ENCODE measurements at regions not wholly inside any gene's neighbourhood (a gene's known extent, or its start where the extent isn't known, plus 50 kb on each side); places are given as distances from the start of the nearest gene placed in this dataset.

- H3K27ac Mint-ChIP-seq (ENCODE audit: unreplicated experiment), result no peak overlapping the region
- H3K9me3 Mint-ChIP-seq (ENCODE audit: unreplicated experiment), result no peaks in the 10 kb centered on the region
- no peak overlapping the region for H3K4me3 Mint-ChIP-seq (ENCODE audit: unreplicated experiment)
- intact Hi-C loops (cut with micrococcal nuclease; ENCODE audit: unreplicated experiment), result no loop called here
- no peaks in the 10 kb centered on the region for H3K4me1 Mint-ChIP-seq (ENCODE audit: low read depth, unreplicated experiment)
- H3K4me3 ChIP-seq (ENCODE audit: low read depth, low read length), result no peak overlapping the region
- H3K9me3 ChIP-seq, result no peaks in the 10 kb centered on the region
- ChIA-PET POLR2A (no interaction called here), CTCF (no interaction called here)
- no peaks in the 10 kb centered on the region for H3K36me3 ChIP-seq (ENCODE audit: control insufficient read depth, insufficient read depth, low read length)
- no peak for TF ChIP-seq CTCF (IDR thresholded peaks at IDR 0.05; ENCODE audit: insufficient read depth in 1 of 2, low read depth in 1 of 2, low read length in 1 of 2, severe bottlenecking in 1 of 2, unreplicated experiment in 1 of 2)
- H3K36me3 Mint-ChIP-seq (ENCODE audit: insufficient read depth, unreplicated experiment), result no peaks in the 10 kb centered on the region
- no peak for DNase-seq
- H3K27me3 ChIP-seq (replicated peaks; ENCODE audit: control insufficient read depth, insufficient read depth, low read length), result no peaks in the 10 kb centered on the region
- no peaks in the 10 kb centered on the region for H3K4me1 ChIP-seq
- BruUV-seq (replicated peaks), result no TSS peak
- no peaks in the 10 kb centered on the region for H3K27me3 Mint-ChIP-seq (ENCODE audit: insufficient read depth, unreplicated experiment)
Measured at GRCh38 chrX:122248681-122249080, 935.4 kb upstream of the GRIA3 start.

GRCh38 chrX:122252454-122252853, 931.6 kb upstream of the GRIA3 start:
- Mint-ChIP-seq H3K27me3 (ENCODE audit: insufficient read depth, unreplicated experiment) (no peaks in the 10 kb centered on the region), H3K4me1 (ENCODE audit: low read depth, unreplicated experiment) (no peaks in the 10 kb centered on the region), H3K4me3 (ENCODE audit: unreplicated experiment) (no peak overlapping the region), H3K9me3 (ENCODE audit: unreplicated experiment) (no peaks in the 10 kb centered on the region), H3K27ac (ENCODE audit: unreplicated experiment) (no peak overlapping the region), H3K36me3 (ENCODE audit: insufficient read depth, unreplicated experiment) (no peaks in the 10 kb centered on the region)
- POLR2A ChIA-PET, result no interaction called here
- DNase-seq, result no peak
- H3K4me3 ChIP-seq (ENCODE audit: low read depth, low read length), result no peak overlapping the region
- H3K36me3 ChIP-seq (ENCODE audit: control insufficient read depth, insufficient read depth, low read length), result no peaks in the 10 kb centered on the region
- BruUV-seq (replicated peaks), result no TSS peak
- no peak for TF ChIP-seq CTCF (IDR thresholded peaks at IDR 0.05; ENCODE audit: insufficient read depth in 1 of 2, low read depth in 1 of 2, low read length in 1 of 2, severe bottlenecking in 1 of 2, unreplicated experiment in 1 of 2)
- no peaks in the 10 kb centered on the region for H3K27me3 ChIP-seq (replicated peaks; ENCODE audit: control insufficient read depth, insufficient read depth, low read length)
- CTCF ChIA-PET, result no interaction called here
- intact Hi-C loops (cut with micrococcal nuclease; ENCODE audit: unreplicated experiment), result no loop called here
- H3K9me3 ChIP-seq, result no peaks in the 10 kb centered on the region
- no peaks in the 10 kb centered on the region for H3K4me1 ChIP-seq

GRCh38 chrX:122268353-122268752, 915.7 kb upstream of the GRIA3 start:
- ChIA-PET POLR2A (no interaction called here), CTCF (no interaction called here)
- no peaks in the 10 kb centered on the region for H3K36me3 Mint-ChIP-seq (ENCODE audit: insufficient read depth, unreplicated experiment)
- H3K4me3 Mint-ChIP-seq (ENCODE audit: unreplicated experiment), result no peak overlapping the region
- H3K9me3 Mint-ChIP-seq (ENCODE audit: unreplicated experiment), result peaks cover 19% of the 10 kb centered on the region
- H3K27ac Mint-ChIP-seq (ENCODE audit: unreplicated experiment), result no peak overlapping the region
- H3K9me3 ChIP-seq, result no peaks in the 10 kb centered on the region
- no peak for DNase-seq
- H3K4me3 ChIP-seq (ENCODE audit: low read depth, low read length), result no peak overlapping the region
- TF ChIP-seq CTCF (IDR thresholded peaks at IDR 0.05; ENCODE audit: insufficient read depth in 1 of 2, low read depth in 1 of 2, low read length in 1 of 2, severe bottlenecking in 1 of 2, unreplicated experiment in 1 of 2), result no peak
- no TSS peak for BruUV-seq (replicated peaks)
- H3K4me1 ChIP-seq, result no peaks in the 10 kb centered on the region
- H3K36me3 ChIP-seq (ENCODE audit: control insufficient read depth, insufficient read depth, low read length), result no peaks in the 10 kb centered on the region
- H3K27me3 ChIP-seq (replicated peaks; ENCODE audit: control insufficient read depth, insufficient read depth, low read length), result no peaks in the 10 kb centered on the region
- intact Hi-C loops (cut with micrococcal nuclease; ENCODE audit: unreplicated experiment), result no loop called here
- H3K4me1 Mint-ChIP-seq (ENCODE audit: low read depth, unreplicated experiment), result no peaks in the 10 kb centered on the region
- no peaks in the 10 kb centered on the region for H3K27me3 Mint-ChIP-seq (ENCODE audit: insufficient read depth, unreplicated experiment)

Data from Caco-2 (cell line).